Choroid plexus epithelial cell (primary cell): ENCODE measurements at regions not wholly inside any gene's neighbourhood (a gene's known extent, or its start where the extent isn't known, plus 50 kb on each side); places are given as distances from the start of the nearest gene placed in this dataset.
"Not testable (repeated sequence)": the region's sequence is repeated elsewhere in the genome, so short reads cannot be mapped to it uniquely, and the experiment has no call there.

Source experiments
- DNase-seq: peaks from one replicate; pipeline ENCODE4 v3.0.0-alpha.2; 2010; ENCODE audit warnings: low read depth
- H3K4me3 ChIP-seq: 2 replicates; pipeline ENCODE4 v1.5.1; 2011; ENCODE audit warnings: low read depth, mild to moderate bottlenecking, control low read depth, low read length, moderate library complexity
- CTCF ChIP-seq: conservative IDR thresholded peaks from 2 replicates; pipeline ENCODE4 v1.5.1; 2011; ENCODE audit warnings: low read depth, mild to moderate bottlenecking, control low read depth, inconsistent platforms, low read length, moderate library complexity

DNA sequence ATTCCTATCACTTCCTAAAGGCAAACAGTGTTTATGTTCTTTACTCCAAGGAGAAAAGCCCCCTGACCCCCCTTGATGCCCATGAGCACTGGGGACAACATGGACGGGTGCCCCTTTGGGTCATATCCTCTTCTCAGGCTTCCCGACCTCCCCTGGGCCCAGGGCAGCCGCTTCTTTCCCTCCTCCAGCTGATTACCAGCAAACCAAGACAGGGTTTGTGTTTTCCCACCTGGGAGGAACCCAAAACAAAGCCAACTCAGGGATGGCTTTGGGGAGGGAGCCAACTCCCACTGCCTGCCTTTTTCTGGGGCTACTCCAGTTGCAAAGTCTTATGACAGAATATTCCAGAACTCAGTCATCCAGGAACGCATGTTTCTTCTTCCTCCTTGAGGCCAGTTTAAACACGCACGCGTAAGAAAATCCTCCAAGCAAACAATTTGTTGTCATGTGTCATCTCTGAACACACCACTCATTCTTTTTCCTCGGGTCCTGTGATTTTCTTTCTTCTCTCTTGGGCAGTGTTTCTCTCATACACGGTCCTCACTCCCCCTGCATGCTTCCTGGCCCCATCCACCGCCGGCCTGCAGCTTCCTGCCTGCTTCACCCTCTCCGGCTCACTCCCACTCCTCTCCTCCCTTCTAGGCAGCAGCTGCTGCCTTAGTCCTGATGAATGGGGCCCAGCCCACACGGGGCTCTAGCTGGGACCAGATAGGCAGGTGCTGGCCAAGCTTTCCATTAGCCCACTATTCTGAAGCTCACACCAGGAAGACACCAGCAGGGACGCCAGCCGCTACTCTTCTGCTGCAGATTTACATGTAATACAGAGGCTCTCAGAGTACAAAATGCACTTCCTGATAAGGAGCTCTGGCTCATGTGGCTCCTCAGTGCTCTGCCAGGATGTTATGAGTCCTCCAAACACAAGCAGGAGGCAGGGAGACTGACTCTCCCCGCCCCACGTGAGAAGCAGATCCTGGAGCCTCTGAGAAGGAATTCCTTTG lies 116.7 kb upstream of the VOPP1 start:
- H3K4me3 ChIP-seq: not testable (repeated sequence)
- peak; percentile 55 for DNase-seq

DNA sequence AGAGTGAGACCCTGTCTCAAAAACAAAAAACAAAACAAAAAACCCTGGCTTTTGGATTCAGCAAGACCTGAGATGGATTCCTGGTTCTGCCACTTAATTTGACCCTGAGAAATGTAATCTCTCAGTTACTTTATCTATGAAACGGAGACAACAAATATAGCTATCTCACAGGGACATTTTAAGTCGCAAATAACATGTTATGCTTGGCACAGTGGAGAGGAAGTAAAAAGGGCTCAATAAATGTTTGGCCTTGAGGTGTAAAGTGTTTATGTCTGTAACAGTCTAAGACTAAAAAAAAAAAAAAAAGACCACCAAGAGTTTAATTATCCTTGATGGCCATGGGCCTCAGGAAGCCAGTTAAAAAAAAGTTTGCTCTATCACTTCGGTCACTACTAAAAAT lies 116.0 kb upstream of the VOPP1 start:
- not testable (repeated sequence) for H3K4me3 ChIP-seq, DNase-seq

- DNase-seq: not testable (repeated sequence)
Measured at GRCh38 chr7:55687252-55687651, 115.0 kb upstream of the VOPP1 start.

GRCh38 chr7:55686771-55687170 lies 114.5 kb upstream of the VOPP1 start:
- H3K4me3 ChIP-seq, DNase-seq: not testable (repeated sequence)

More at GRCh38 chr7:55687252-55687651, 115.0 kb upstream of the VOPP1 start:
- H3K4me3 ChIP-seq: not testable (repeated sequence)

DNA sequence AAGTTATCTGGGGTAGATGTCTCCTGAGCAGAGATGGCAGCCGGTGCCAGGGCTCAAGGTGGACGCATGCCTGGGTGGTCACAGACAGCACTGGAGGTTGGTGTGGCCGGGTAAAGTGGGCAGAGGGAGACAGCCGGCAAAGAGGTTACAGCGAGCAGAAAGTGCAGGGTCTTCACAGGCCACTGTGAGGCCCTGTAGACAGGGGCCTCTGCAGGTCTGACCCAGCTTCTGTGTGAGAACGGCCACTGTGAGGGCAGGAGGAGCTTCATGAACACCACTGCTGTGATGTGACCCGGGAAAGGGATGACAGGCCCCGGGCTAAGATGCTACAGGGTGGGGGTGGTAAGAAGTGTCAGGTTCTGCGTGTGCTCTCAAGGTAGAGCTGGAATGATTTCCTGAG lies 111.2 kb upstream of the VOPP1 start:
- not testable (repeated sequence) for DNase-seq, H3K4me3 ChIP-seq

DNA sequence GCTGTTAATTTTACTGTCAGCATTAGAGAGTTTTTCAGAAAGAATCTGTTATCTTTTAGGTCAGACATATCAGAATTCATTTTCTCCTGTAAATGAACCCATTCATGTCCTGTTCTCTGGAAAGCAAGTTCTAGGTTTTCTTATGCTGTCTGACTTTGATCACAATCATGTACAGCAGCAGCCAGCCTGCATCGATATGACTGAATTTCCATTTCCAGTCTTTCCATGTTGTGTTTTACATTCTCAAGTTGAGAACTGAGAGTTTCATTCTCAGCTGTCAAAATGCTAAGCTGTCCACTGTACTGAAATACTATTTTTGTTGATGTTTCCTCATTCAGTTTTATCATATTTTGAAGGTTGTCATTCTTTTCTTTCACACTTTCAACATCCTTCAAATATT lies 103.3 kb upstream of the VOPP1 start:
- not testable (repeated sequence) for H3K4me3 ChIP-seq, DNase-seq

DNA sequence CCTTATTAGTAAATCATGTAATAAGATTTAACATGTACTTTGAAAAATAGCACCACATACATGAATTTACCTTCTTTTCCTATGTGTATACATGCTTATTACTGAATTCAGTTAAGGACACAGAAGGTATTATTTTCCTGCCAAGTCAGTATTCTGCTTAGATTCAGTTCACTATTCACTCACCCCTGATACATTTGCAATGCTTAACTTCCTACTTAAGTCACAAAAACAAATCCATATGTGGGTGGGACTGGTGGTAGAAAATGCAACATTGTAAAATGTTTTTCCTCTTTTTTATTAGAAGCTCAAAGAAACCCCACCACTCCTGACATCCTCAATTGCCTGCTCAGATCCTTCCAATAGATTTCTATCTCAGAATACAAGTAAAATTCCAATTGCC lies 101.2 kb upstream of the VOPP1 start:
- not testable (repeated sequence) for DNase-seq, H3K4me3 ChIP-seq

GRCh38 chr7:55672084-55672483 lies 99.8 kb upstream of the VOPP1 start:
- H3K4me3 ChIP-seq, DNase-seq: not testable (repeated sequence)

DNA sequence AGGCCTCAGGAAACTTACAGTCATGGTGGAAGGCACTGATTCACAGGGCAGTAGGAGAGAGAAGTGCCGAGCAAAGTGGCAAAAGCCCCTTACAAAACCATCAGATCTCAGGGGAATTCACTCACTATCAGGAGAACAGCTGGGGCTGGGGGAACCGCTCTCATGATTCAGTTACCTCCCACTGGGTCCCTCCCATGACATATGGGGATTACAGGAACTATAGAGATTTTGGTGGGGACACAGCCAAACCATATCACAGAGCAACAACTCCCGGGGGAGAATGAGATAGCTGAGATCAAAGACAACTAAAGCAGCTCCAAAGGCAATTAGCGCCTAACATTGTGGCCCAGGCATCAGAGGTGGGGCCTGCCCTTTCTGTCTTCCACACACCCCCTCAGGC lies 85.4 kb upstream of the VOPP1 start:
- no peak for TF ChIP-seq CTCF
- DNase-seq: no peak
- H3K4me3 ChIP-seq: no peak overlapping the region

GRCh38 chr7:55651057-55651456 lies 78.8 kb upstream of the VOPP1 start:
- H3K4me3 ChIP-seq: no peak overlapping the region
- no peak for TF ChIP-seq CTCF
- no peak for DNase-seq

- TF ChIP-seq CTCF: no peak
- no peak for DNase-seq
- H3K4me3 ChIP-seq: no peak overlapping the region
Measured at GRCh38 chr7:55649238-55649637, 76.9 kb upstream of the VOPP1 start.
